Epithelial cell of esophagus (primary cell): ENCODE measurements at regions not wholly inside any gene's neighbourhood (a gene's known extent, or its start where the extent isn't known, plus 50 kb on each side); places are given as distances from the start of the nearest gene placed in this dataset.

ENCODE experiments used
- DNase-seq: peaks from one replicate; pipeline ENCODE4 v3.0.0; 2010; ENCODE audit warnings: low read depth
- H3K4me3 ChIP-seq: 2 replicates; pipeline ENCODE4 v1.5.1; 2011; ENCODE audit warnings: mild to moderate bottlenecking, low read length, control low read depth
- TF ChIP-seq, protein P1 (sequence below): IDR thresholded peaks from 2 replicates; pipeline ENCODE4 v1.5.1; 2011; ENCODE audit warnings: low read depth, mild to moderate bottlenecking, low read length, control low read depth, inconsistent platforms; ENCODE audit not compliant: insufficient read depth; ENCODE audit errors: missing control alignments

DNA sequence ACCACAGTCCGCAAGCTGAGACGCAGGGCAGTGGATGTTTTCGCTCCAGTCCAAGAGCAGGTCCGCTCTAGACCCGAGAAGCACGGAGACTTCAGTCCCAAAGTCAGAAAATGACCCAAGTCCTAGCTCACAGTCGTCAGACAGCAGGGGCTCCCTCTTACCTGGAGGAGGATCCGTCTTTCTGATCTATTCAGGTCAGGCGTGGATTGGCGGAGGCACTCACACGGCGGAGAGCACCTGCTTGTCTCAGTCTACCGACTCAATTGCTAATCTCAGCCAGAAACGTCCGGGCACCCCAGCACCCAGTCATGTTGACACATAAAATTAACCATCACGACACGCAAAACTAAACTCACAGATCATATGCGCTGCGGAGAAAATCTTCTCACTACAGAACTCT, 285.3 kb upstream of the CDH4 start:
- no peak for DNase-seq
- TF ChIP-seq, protein P1, sequence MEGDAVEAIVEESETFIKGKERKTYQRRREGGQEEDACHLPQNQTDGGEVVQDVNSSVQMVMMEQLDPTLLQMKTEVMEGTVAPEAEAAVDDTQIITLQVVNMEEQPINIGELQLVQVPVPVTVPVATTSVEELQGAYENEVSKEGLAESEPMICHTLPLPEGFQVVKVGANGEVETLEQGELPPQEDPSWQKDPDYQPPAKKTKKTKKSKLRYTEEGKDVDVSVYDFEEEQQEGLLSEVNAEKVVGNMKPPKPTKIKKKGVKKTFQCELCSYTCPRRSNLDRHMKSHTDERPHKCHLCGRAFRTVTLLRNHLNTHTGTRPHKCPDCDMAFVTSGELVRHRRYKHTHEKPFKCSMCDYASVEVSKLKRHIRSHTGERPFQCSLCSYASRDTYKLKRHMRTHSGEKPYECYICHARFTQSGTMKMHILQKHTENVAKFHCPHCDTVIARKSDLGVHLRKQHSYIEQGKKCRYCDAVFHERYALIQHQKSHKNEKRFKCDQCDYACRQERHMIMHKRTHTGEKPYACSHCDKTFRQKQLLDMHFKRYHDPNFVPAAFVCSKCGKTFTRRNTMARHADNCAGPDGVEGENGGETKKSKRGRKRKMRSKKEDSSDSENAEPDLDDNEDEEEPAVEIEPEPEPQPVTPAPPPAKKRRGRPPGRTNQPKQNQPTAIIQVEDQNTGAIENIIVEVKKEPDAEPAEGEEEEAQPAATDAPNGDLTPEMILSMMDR = no peak
- H3K4me3 ChIP-seq = no peak overlapping the region

DNA sequence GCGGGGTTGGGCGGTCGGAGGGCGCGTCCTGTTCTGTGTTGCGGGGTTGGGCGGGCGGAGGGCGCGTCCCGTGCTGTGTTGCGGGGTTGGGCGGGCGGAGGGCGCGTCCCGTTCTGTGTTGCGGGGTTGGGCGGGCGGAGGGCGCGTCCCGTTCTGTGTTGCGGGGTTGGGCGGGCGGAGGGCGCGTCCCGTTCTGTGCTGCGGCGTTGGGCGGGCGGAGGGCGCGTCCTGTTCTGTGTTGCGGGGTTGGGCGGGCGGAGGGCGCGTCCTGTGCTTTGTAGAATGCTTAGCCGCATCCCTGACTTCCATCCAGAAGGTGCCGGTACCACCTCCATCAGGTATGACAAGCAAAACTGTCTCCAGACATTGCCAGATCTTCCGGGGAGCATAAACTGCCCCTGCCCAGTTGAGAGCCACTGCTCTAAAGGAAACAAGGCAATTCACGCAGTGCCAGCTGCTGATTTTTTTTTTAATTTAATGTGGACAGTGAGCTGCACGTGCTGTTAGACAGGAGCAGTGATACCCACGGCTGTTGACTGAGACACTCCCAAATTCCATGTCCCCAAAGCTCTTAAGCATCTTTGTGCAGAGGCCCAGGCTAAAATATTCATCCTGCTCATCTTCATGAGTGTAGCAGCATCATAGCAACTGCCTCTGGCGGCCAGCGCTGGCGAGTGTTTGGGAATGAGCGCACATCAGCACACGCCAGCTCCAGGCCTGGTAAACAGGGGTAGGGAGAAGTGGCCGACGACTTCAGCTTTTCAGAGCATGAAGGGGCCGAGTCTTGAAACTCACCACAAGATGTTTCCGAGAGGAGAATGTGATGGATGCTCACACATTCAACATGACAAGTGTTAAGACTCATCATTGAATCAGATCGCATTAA, 284.4 kb upstream of the CDH4 start:
- no peak for DNase-seq
- no peak overlapping the region for H3K4me3 ChIP-seq
- TF ChIP-seq, protein P1 = no peak

DNA sequence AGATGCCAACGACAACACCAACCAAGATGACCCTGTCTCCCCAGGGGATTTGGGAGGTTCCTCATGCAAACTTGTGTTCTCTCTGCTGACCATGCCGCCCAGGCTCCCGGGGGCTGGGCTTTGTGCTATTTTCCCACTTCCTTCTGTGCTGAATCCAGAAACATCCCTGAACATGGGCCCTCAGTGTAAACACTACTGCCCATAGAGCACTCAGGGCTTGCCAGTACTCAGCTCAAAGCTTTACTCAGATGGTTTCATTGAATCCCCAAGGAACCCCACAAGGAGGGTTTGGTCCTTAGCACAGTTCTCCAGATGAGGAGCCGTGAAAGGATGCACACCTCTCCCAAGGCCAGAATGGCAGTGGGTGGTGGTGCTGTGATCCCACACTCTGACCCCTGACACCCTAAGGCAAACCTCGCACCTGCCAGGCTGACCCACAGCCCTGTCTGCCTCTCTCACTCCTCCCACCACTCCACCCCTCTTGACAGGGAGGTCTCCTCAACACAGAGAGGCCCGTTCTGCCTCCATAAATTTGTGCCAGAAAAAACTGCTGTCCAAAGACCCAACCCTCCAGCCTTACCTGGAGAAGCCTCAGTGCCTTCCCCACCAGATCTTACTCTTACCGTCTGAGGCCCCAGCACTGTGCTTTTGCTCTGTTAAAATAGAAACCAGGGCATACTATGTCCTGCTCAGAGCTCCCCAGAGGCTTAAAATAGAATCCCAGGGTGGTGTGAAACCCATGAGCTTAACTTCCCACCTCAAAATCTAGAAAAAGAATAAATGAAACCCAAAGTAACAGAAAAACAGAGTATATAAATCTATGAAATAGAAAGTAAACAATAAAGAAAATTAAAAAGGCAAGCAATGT, 283.0 kb upstream of the CDH4 start:
- TF ChIP-seq, protein P1 = no peak
- no peak overlapping the region for H3K4me3 ChIP-seq
- no peak for DNase-seq

DNA sequence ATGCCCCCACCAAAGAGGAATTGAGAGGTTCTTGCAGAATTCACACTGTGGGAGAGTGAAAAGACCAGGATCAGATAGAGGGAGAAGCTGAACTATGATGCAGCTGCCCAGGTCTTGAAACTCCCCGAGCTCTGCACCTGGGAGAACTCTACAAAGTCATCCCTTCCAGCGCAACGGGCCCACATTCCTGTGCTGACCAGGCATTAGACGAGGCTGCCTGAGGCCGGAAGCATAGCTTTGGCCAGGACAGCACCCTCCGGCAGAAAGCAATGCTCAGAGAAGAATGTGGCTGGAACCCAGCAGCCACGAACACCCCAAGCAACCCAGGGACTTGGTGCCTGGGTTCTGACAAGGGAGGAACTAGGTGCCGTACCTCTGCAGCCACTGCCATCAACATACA, 281.5 kb upstream of the CDH4 start:
- TF ChIP-seq, protein P1 = no peak
- no peak for DNase-seq
- H3K4me3 ChIP-seq = no peak overlapping the region

DNA sequence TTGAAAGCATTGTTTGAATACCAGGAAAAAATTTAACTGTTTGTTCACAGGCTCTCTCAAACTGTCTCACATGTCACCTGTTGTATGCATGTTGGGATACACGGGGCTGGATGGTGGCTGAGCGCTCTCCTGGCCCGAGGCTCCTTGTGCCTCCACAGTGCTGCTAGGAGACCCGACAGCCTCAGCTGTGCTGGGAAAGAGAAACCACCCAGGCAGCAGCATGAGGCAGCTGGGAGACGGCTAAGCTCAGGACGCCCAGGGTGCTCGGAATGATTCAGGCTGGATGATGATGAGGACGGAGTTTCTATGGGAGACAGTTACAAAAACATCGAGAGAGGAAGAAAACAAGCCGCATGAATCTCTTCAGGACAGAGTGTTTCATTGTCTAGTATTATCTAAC, 278.0 kb upstream of the CDH4 start:
- H3K4me3 ChIP-seq = no peak overlapping the region
- TF ChIP-seq, protein P1 = no peak
- no peak for DNase-seq

DNA sequence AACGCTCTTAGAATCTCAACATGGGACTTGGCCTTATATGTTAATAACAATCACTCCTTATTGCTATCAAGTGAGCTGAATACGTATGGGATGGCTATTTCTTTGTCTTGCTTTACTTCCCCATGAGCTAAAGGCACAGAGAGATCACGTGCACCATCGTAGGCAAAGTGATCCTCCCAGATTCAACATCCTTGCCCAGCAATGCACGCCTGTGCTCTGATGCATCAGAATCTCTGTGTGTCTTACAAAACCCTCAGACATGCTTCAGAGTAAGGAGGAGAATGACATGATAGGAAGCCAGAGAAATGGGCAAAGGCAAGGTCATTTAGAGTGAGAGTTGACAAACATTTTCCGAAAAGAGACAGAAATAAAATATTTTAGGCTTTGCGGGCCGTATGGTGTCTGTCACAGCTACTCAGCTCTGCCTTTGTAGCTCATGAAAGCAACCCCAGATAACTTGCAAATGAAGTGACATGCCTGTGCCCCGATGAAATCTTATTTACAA, 277.6 kb upstream of the CDH4 start:
- TF ChIP-seq, protein P1 = no peak
- no peak for DNase-seq
- H3K4me3 ChIP-seq = no peak overlapping the region
